HEK293 (cell line): ENCODE measurements at regions not wholly inside any gene's neighbourhood (a gene's known extent, or its start where the extent isn't known, plus 50 kb on each side); places are given as distances from the start of the nearest gene placed in this dataset.

Experiments
- CTCF ChIA-PET: fragments of 350-600 bp; formaldehyde crosslinking; extraction: SDS; loops from one replicate; lab custom pipeline; 2021; ENCODE audit warnings: antibody characterized with exemption; lab: Yijun Ruan, JAX
- POLR2A ChIA-PET: fragments of 300-600 bp; formaldehyde crosslinking; extraction: SDS; loops from one replicate; lab custom pipeline; 2020; ENCODE audit warnings: antibody characterized with exemption, inconsistent platforms; lab: Yijun Ruan, JAX
- H3K27ac ChIP-seq: fragments of 200-500 bp; sonication (Bioruptor generic); 2 replicates; pipeline ENCODE4 v1.5.1; 2014; ENCODE audit warnings: low read depth, low read length, control low read depth, inconsistent platforms; ENCODE audit errors: extremely low read depth
- H3K36me3 ChIP-seq, 2 experiments: fragments of 200-500 bp in 1 of 2; sonication (Bioruptor generic) in 1 of 2; 1 replicate in 1 of 2; 2 replicates in 1 of 2; pipeline ENCODE4 v1.5.1; 2014 to 2017; ENCODE audit warnings: inconsistent platforms in 2 of 2, low read length in 2 of 2; ENCODE audit not compliant: control insufficient read depth in 2 of 2, insufficient read depth in 1 of 2
- H3K4me1 ChIP-seq: fragments of 200-500 bp; sonication (Bioruptor generic); 2 replicates; pipeline ENCODE4 v1.5.1; 2014; ENCODE audit warnings: mild to moderate bottlenecking, low read length, inconsistent platforms; ENCODE audit not compliant: control insufficient read depth, insufficient read depth
- H3K4me3 ChIP-seq: 2 replicates; pipeline ENCODE4 v1.5.1; 2011; ENCODE audit warnings: low read depth, mild to moderate bottlenecking, control low read depth, low read length, moderate library complexity
- H3K9me3 ChIP-seq: fragments of 200-500 bp; sonication (Bioruptor generic); 2 replicates; pipeline ENCODE4 v1.5.1; 2014; ENCODE audit warnings: low read depth, low read length, inconsistent platforms; ENCODE audit not compliant: control insufficient read depth, insufficient read depth
- CTCF ChIP-seq: fragments of 450-650 bp; formaldehyde crosslinking; IDR thresholded peaks from 2 replicates; pipeline ENCODE4 v1.5.1; 2016; ENCODE audit warnings: missing biosample characterization, missing genetic modification characterization
- EGR2 ChIP-seq: fragments of 450-650 bp; formaldehyde crosslinking; IDR thresholded peaks from 2 replicates; pipeline ENCODE4 v1.5.1; 2016; ENCODE audit warnings: low read depth, missing biosample characterization, missing genetic modification characterization
- ELK4 ChIP-seq: IDR thresholded peaks from 2 replicates; pipeline ENCODE4 v1.6.1; 2011; ENCODE audit warnings: mild to moderate bottlenecking, low read depth, low read length, borderline replicate concordance
- GFI1B ChIP-seq: fragments of 450-650 bp; formaldehyde crosslinking; IDR thresholded peaks from 2 replicates; pipeline ENCODE4 v1.5.1; 2016; ENCODE audit warnings: missing biosample characterization, missing genetic modification characterization
- HOXA7 ChIP-seq: sonication (generic); formaldehyde crosslinking; IDR thresholded peaks from 2 replicates; pipeline ENCODE4 v1.8.1; 2022; ENCODE audit warnings: missing genetic modification reagents, borderline replicate concordance
- KLF17 ChIP-seq: fragments of 450-650 bp; formaldehyde crosslinking; IDR thresholded peaks from 2 replicates; pipeline ENCODE4 v1.5.1; 2016; ENCODE audit warnings: missing biosample characterization, missing genetic modification characterization
- SCRT2 ChIP-seq: fragments of 450-650 bp; formaldehyde crosslinking; IDR thresholded peaks from 2 replicates; pipeline ENCODE4 v1.5.1; 2016; ENCODE audit warnings: missing biosample characterization, missing genetic modification characterization
- ZNF112 ChIP-seq: fragments of 450-650 bp; formaldehyde crosslinking; IDR thresholded peaks from 2 replicates; pipeline ENCODE4 v1.5.0; 2017; ENCODE audit warnings: missing biosample characterization, missing genetic modification characterization
- ZNF148 ChIP-seq: fragments of 450-650 bp; formaldehyde crosslinking; IDR thresholded peaks from 2 replicates; pipeline ENCODE4 v1.5.0; 2017; ENCODE audit warnings: missing biosample characterization, missing genetic modification characterization, borderline replicate concordance
- ZNF157 ChIP-seq: fragments of 450-650 bp; formaldehyde crosslinking; IDR thresholded peaks from 2 replicates; pipeline ENCODE4 v1.5.1; 2016; ENCODE audit warnings: missing biosample characterization, missing genetic modification characterization
- ZNF214 ChIP-seq: fragments of 450-650 bp; formaldehyde crosslinking; IDR thresholded peaks from 2 replicates; pipeline ENCODE4 v1.5.1; 2017; ENCODE audit warnings: missing biosample characterization, mild to moderate bottlenecking, missing genetic modification characterization, borderline replicate concordance
- ZNF248 ChIP-seq: fragments of 450-650 bp; formaldehyde crosslinking; IDR thresholded peaks from 2 replicates; pipeline ENCODE4 v1.5.1; 2017; ENCODE audit warnings: missing biosample characterization, missing genetic modification characterization
- ZNF366 ChIP-seq: fragments of 450-650 bp; formaldehyde crosslinking; conservative IDR thresholded peaks from 2 replicates; pipeline ENCODE4 v1.5.1; 2016; ENCODE audit warnings: missing biosample characterization, missing genetic modification characterization
- ZNF530 ChIP-seq: fragments of 450-650 bp; formaldehyde crosslinking; IDR thresholded peaks from 2 replicates; pipeline ENCODE4 v1.5.1; 2016; ENCODE audit warnings: low read depth, missing biosample characterization, missing genetic modification characterization
- ZNF555 ChIP-seq: fragments of 450-650 bp; formaldehyde crosslinking; conservative IDR thresholded peaks from 2 replicates; pipeline ENCODE4 v1.5.1; 2017; ENCODE audit warnings: missing biosample characterization, mild to moderate bottlenecking, missing genetic modification characterization, inconsistent platforms
- ZNF596 ChIP-seq: fragments of 450-650 bp; IDR thresholded peaks from 2 replicates; pipeline ENCODE4 v1.5.0; 2018; ENCODE audit warnings: missing biosample characterization, mild to moderate bottlenecking, missing genetic modification characterization, moderate library complexity
- ZNF610 ChIP-seq: fragments of 450-650 bp; formaldehyde crosslinking; IDR thresholded peaks from 2 replicates; pipeline ENCODE4 v1.5.1; 2016; ENCODE audit warnings: missing biosample characterization, missing genetic modification characterization, borderline replicate concordance
- ZNF658 ChIP-seq: fragments of 450-650 bp; formaldehyde crosslinking; IDR thresholded peaks from 2 replicates; pipeline ENCODE4; 2016; ENCODE audit warnings: missing biosample characterization, missing genetic modification characterization
- ZNF660 ChIP-seq: fragments of 450-650 bp; IDR thresholded peaks from 2 replicates; pipeline ENCODE4 v1.5.1; 2018; ENCODE audit warnings: missing biosample characterization, mild to moderate bottlenecking, missing genetic modification characterization
- ZNF76 ChIP-seq: fragments of 450-650 bp; formaldehyde crosslinking; IDR thresholded peaks from 2 replicates; pipeline ENCODE4; 2016; ENCODE audit warnings: low read depth, missing biosample characterization, missing genetic modification characterization, borderline replicate concordance
- TF ChIP-seq, protein P1 (sequence below): sonication (generic); formaldehyde crosslinking; IDR thresholded peaks from 2 replicates; pipeline ENCODE4 v1.8.1; 2022; ENCODE audit warnings: mild to moderate bottlenecking, moderate library complexity, missing genetic modification reagents
- TF ChIP-seq, protein P2 (sequence below): fragments of 450-650 bp; formaldehyde crosslinking; IDR thresholded peaks from 2 replicates; pipeline ENCODE4 v1.5.1; 2016; ENCODE audit warnings: missing biosample characterization, missing genetic modification characterization
- TF ChIP-seq, protein P3 (sequence below): fragments of 450-650 bp; IDR thresholded peaks from 2 replicates; pipeline ENCODE4 v1.5.1; 2018; ENCODE audit warnings: missing biosample characterization, mild to moderate bottlenecking, missing genetic modification characterization
- TF ChIP-seq, protein P4 (sequence below): fragments of 450-650 bp; formaldehyde crosslinking; IDR thresholded peaks from 2 replicates; pipeline ENCODE4 v1.5.1; 2016; ENCODE audit warnings: missing biosample characterization, missing genetic modification characterization

DNA sequence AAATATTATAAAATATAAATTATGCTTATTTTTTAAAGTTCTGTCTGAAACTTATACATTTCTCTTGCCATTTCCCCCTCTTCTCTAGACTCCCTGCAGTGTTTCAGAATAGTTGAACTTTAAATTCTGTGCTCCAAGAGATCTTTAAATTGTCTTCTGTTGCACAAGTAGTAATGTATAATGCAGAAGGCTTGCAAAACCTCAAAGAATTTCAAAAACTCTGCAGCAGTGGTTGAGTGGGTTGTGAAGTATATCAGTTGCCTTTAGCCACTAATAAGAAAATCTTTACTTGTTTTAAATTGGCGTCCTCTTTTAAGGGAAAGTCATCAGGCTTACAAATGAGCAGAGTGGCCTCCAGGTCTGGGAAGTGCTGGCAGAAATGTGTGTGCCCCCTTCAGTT is 1153.3 kb upstream of the PABPC4L start:
- no peak overlapping the region for H3K4me3 ChIP-seq
- ChIA-PET CTCF (no interaction called here), POLR2A (no interaction called here)
- no peaks in the 10 kb centered on the region for H3K4me1 ChIP-seq
- no peaks in the 10 kb centered on the region for H3K36me3 ChIP-seq
- TF ChIP-seq ZNF248 (no peak), ZNF148 (tag by site-specific recombination) (no peak), ZNF658 (tag by site-specific recombination) (no peak)
- TF ChIP-seq, protein P1, sequence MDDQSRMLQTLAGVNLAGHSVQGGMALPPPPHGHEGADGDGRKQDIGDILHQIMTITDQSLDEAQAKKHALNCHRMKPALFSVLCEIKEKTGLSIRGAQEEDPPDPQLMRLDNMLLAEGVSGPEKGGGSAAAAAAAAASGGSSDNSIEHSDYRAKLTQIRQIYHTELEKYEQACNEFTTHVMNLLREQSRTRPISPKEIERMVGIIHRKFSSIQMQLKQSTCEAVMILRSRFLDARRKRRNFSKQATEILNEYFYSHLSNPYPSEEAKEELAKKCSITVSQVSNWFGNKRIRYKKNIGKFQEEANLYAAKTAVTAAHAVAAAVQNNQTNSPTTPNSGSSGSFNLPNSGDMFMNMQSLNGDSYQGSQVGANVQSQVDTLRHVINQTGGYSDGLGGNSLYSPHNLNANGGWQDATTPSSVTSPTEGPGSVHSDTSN (CRISPR knock-in tag) = no peak
- TF ChIP-seq, protein P2, sequence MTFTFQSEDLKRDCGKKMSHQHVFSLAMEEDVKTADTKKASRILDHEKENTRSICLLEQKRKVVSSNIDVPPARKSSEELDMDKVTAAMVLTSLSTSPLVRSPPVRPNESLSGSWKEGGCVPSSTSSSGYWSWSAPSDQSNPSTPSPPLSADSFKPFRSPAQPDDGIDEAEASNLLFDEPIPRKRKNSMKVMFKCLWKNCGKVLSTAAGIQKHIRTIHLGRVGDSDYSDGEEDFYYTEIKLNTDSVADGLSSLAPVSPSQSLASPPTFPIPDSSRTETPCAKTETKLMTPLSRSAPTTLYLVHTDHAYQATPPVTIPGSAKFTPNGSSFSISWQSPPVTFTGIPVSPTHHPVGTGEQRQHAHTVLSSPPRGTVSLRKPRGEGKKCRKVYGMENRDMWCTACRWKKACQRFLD (tag by site-specific recombination) = no peak
- H3K27ac ChIP-seq = no peak overlapping the region
- no peaks in the 10 kb centered on the region for H3K9me3 ChIP-seq

- Histone ChIP-seq H3K4me3 (no peak overlapping the region), H3K4me1 (no peaks in the 10 kb centered on the region)
- CTCF ChIA-PET = no interaction called here
- TF ChIP-seq ELK4 (no peak), ZNF366 (tag by site-specific recombination) (no peak), EGR2 (tag by site-specific recombination) (no peak), ZNF157 (tag by site-specific recombination) (no peak), KLF17 (tag by site-specific recombination) (no peak), GFI1B (tag by site-specific recombination) (no peak), ZNF530 (tag by site-specific recombination) (no peak), ZNF76 (tag by site-specific recombination) (no peak), ZNF610 (tag by site-specific recombination) (no peak), SCRT2 (no peak), CTCF (tag by site-specific recombination) (no peak), ZNF555 (no peak), ZNF112 (no peak), ZNF214 (tag by site-specific recombination) (no peak), ZNF596 (no peak), ZNF660 (tag by site-specific recombination) (no peak), HOXA7 (CRISPR knock-in tag) (no peak)
- TF ChIP-seq, protein P3, sequence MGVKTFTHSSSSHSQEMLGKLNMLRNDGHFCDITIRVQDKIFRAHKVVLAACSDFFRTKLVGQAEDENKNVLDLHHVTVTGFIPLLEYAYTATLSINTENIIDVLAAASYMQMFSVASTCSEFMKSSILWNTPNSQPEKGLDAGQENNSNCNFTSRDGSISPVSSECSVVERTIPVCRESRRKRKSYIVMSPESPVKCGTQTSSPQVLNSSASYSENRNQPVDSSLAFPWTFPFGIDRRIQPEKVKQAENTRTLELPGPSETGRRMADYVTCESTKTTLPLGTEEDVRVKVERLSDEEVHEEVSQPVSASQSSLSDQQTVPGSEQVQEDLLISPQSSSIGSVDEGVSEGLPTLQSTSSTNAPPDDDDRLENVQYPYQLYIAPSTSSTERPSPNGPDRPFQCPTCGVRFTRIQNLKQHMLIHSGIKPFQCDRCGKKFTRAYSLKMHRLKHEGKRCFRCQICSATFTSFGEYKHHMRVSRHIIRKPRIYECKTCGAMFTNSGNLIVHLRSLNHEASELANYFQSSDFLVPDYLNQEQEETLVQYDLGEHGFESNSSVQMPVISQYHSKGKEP (tag by site-specific recombination) = no peak
- TF ChIP-seq, protein P4, sequence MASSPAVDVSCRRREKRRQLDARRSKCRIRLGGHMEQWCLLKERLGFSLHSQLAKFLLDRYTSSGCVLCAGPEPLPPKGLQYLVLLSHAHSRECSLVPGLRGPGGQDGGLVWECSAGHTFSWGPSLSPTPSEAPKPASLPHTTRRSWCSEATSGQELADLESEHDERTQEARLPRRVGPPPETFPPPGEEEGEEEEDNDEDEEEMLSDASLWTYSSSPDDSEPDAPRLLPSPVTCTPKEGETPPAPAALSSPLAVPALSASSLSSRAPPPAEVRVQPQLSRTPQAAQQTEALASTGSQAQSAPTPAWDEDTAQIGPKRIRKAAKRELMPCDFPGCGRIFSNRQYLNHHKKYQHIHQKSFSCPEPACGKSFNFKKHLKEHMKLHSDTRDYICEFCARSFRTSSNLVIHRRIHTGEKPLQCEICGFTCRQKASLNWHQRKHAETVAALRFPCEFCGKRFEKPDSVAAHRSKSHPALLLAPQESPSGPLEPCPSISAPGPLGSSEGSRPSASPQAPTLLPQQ (tag by site-specific recombination) = no peak
- TF ChIP-seq, all 188 proteins: peak for 0
- no peak overlapping the region for H3K27ac ChIP-seq
- POLR2A ChIA-PET = no interaction called here
- no peaks in the 10 kb centered on the region for H3K9me3 ChIP-seq
- H3K36me3 ChIP-seq = no peaks in the 10 kb centered on the region
These were observed 1151.4 kb upstream of the PABPC4L start for GRCh38 chr4:135353008-135353407.
